ENCODE measurements at regions not wholly inside any gene's neighbourhood (a gene's known extent, or its start where the extent isn't known, plus 50 kb on each side); places are given as distances from the start of the nearest gene placed in this dataset.

DNA sequence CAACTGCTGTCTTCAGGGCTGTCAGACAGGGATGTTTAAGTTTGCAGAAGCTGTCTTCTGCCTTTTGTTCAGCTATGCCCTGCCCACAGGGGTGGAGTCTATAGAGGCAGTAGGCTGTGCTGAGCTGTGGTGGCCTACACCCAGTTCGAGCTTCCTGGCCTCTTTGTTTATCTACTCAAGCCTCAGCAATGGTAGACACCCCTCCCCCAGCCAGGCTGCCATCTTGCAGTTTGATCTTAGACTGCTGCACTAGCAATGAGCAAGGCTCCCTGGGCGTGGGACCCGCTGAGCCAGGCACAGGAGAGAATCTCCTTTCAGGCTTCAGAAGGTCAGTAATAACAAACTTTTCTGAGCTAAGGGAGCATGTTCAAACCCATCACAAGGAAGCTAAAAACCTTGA lies 545.3 kb downstream of the TLE4 start:
- intact Hi-C loops (cut with DNase I, micrococcal nuclease), result no loop called here
- DNase-seq, result no peak
- TF ChIP-seq, protein P1, sequence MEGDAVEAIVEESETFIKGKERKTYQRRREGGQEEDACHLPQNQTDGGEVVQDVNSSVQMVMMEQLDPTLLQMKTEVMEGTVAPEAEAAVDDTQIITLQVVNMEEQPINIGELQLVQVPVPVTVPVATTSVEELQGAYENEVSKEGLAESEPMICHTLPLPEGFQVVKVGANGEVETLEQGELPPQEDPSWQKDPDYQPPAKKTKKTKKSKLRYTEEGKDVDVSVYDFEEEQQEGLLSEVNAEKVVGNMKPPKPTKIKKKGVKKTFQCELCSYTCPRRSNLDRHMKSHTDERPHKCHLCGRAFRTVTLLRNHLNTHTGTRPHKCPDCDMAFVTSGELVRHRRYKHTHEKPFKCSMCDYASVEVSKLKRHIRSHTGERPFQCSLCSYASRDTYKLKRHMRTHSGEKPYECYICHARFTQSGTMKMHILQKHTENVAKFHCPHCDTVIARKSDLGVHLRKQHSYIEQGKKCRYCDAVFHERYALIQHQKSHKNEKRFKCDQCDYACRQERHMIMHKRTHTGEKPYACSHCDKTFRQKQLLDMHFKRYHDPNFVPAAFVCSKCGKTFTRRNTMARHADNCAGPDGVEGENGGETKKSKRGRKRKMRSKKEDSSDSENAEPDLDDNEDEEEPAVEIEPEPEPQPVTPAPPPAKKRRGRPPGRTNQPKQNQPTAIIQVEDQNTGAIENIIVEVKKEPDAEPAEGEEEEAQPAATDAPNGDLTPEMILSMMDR (IDR thresholded peaks at IDR 0.05), result no peak
- H3K9me3 ChIP-seq, result peaks cover 4% of the 10 kb centered on the region
- H3K36me3 ChIP-seq (ENCODE audit: low read depth), result no peaks in the 10 kb centered on the region
- H3K4me3 ChIP-seq, result no peak overlapping the region
- no peak for ATAC-seq
- no peaks in the 10 kb centered on the region for H3K4me1 ChIP-seq (ENCODE audit: low read depth)

DNA sequence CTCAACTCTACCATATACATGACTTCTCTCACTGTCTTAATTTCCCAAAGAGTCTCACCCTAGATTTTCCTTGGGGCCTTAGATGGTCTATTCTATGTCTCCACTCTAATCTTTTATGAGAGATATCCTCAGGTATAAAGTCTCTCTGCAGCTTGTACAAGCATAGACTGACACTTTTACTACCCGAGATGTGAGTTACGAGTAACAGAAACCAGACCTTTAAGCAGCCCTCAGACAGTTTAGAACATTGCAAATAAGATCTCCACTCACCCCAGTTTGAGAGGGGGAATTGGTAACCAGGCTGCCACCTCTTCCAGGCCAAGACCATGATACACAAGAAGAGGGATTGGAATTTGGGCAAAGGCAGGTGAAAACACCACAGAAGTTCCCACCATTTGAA lies 542.5 kb downstream of the TLE4 start:
- peaks cover 4% of the 10 kb centered on the region for H3K9me3 ChIP-seq
- H3K36me3 ChIP-seq (ENCODE audit: low read depth), result no peaks in the 10 kb centered on the region
- H3K4me1 ChIP-seq (ENCODE audit: low read depth), result no peaks in the 10 kb centered on the region
- TF ChIP-seq, protein P1 (IDR thresholded peaks at IDR 0.05), result no peak
- H3K4me3 ChIP-seq, result no peak overlapping the region
- intact Hi-C loops (cut with DNase I, micrococcal nuclease), result no loop called here
- no peak for ATAC-seq
- no peak for DNase-seq

DNA sequence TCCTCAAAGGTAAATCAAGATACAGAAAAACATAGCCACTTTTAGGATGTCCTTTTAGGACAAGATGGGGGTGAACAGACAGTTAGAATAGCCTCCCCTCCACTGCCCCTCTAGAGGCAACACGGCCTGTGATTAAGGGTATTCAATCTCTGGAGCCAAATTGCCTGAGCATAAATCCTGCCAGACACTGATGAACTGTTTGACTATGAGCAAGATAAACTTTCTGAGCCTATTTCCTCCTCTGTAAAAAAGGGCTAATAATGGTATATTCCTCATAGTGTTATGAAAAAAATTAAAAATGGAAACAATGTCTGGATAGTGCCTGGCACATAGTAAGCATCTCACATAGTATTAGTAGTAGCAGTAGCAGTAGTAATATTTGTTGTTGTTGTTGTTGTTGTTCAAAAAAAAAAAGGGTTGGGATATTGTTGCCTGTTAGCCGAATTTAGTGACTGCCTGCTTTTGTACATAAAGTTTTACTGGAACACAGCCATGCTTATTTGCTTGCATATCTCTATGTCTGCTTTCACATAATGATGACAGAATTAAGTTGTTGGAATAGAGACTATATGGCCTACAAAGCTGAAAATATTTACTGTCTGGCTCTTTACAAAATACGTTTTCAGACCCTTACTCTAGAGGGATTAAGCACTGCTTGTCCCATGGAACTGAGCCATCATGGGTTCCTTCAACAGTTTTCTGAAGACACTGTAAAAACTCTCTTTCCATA lies 536.3 kb downstream of the TLE4 start:
- Histone ChIP-seq H3K36me3 (ENCODE audit: low read depth) (no peaks in the 10 kb centered on the region), H3K4me3 (no peak overlapping the region), H3K9me3 (no peaks in the 10 kb centered on the region), H3K4me1 (ENCODE audit: low read depth) (no peaks in the 10 kb centered on the region)
- DNase-seq (no peak), ATAC-seq (no peak)
- TF ChIP-seq, protein P1 (IDR thresholded peaks at IDR 0.05), result no peak
- intact Hi-C loops (cut with DNase I, micrococcal nuclease), result no loop called here

DNA sequence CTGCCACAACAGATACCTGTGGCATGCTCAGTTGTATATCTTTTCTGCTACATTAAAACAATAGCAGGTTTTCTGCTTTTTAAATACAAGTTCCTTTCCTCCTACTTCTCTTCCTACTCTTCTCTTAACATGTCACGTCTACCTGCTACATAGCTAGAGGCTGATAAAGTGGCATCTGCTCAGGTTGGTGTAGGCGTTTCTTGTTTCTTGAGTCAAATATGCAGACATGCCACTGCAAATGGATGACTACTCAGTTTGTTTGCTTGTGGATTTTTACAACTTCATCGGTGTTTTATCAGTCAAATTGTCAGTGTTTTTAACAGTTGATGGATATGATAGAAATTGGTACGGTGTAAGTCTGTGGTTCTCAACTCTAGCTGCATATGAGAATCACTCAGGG lies 525.7 kb downstream of the TLE4 start:
- intact Hi-C loops (cut with DNase I, micrococcal nuclease), result no loop called here
- H3K4me3 ChIP-seq, result no peak overlapping the region
- TF ChIP-seq, protein P1 (IDR thresholded peaks at IDR 0.05), result no peak
- DNase-seq, result no peak
- H3K36me3 ChIP-seq (ENCODE audit: low read depth), result no peaks in the 10 kb centered on the region
- H3K4me1 ChIP-seq (ENCODE audit: low read depth), result no peaks in the 10 kb centered on the region
- no peak for ATAC-seq
- H3K9me3 ChIP-seq, result no peaks in the 10 kb centered on the region

DNA sequence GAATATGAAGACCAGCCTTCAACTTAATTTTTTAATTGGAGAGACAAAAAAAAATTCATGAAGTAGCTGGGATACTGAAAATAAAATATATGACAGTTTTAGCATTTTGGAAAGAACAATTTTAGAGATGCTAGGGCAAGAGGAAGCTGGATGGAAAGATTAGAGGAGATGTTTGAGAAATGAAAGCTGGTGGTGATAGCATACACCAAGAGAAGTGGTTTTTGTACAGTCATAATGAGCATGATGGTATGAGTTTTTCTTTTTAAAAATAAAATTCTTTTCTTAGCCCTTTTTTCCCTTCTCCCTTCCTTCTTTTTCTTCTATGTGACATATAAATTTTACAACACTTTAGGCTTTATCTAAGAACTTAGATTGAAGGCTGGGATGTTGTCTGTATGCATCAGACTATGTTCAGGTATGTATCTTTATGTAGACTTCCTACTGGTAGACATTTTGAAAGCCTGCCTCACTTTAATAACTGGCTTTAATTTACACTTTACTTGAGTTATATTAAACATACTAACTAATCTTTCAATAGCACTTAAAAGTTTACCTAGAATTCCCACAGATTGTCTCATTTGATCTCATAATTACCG lies 522.5 kb downstream of the TLE4 start:
- ATAC-seq (no peak), DNase-seq (no peak)
- Histone ChIP-seq H3K9me3 (no peaks in the 10 kb centered on the region), H3K4me1 (ENCODE audit: low read depth) (no peaks in the 10 kb centered on the region), H3K36me3 (ENCODE audit: low read depth) (no peaks in the 10 kb centered on the region), H3K4me3 (no peak overlapping the region)
- intact Hi-C loops (cut with DNase I, micrococcal nuclease), result no loop called here
- TF ChIP-seq, protein P1 (IDR thresholded peaks at IDR 0.05), result no peak
